LHCN-M2 (cell line): ENCODE measurements at regions not wholly inside any gene's neighbourhood (a gene's known extent, or its start where the extent isn't known, plus 50 kb on each side); places are given as distances from the start of the nearest gene placed in this dataset.

Source experiments
- DNase-seq: peaks from one replicate; pipeline ENCODE4 v3.0.0-alpha.2; 2012; ENCODE audit warnings: low read depth

GRCh38 chr1:81073580-81073979 lies 727.2 kb upstream of the ADGRL2 start:
- no peak for DNase-seq

DNA sequence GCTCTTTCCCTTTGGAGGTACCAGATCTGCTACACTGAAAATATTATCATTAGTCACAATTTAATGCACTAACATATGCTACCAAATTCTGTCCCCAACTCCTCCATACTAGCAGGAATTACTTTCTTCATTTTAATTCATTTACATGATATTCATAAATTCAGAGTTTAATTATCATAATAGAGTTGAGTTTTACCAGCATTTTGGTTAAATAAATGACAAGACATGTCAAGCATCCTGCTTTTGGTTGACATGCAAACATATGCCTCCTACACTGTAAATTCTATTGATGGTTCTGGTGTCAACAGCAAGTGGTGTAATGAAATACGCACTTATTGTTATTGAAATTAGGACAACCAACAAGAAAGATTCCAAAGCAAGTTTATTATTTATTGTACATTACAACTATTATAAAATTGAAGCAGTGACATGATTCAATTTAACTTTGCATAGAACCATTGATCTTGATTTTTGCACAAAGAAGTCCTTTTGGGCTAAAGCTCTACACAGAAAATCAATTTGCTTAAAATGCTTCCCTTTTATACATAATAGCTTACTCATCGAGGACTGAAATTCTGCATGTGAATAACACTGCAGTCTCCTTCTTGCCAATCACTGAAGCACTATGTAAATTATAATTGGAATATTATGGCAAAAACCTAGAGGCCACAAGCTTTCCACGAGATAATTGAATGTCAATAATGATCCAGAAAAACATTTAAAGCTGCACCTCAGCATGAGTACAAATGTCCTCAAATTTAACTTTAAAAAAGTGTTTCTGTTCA lies 728.6 kb upstream of the ADGRL2 start:
- no peak for DNase-seq

GRCh38 chr1:81071072-81071858 lies 729.5 kb upstream of the ADGRL2 start:
- no peak for DNase-seq

- no peak for DNase-seq
These were observed 730.9 kb upstream of the ADGRL2 start for GRCh38 chr1:81069856-81070255.

GRCh38 chr1:81068726-81069125 lies 732.0 kb upstream of the ADGRL2 start:
- no peak for DNase-seq

- DNase-seq, result no peak
These were observed 746.9 kb upstream of the ADGRL2 start for GRCh38 chr1:81053826-81054225.

DNA sequence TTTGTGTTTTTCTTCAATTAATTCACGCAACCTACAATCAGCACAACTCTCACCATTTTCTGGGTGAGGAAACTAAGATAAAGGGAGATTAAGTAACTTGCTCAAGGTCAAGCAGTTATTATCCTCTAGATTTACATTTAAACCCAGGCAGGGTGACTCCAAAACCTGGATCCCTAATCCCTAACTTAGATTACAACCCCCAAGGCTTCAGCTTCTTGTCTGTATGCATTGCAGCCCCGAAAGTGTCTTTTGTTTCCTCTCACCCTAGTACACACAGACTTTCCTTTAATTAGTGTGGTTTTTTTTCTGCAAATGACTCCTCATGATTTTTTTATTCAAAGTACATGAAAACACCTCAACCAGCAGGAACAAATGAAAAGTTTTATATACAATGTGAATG lies 748.6 kb upstream of the ADGRL2 start:
- no peak for DNase-seq

GRCh38 chr1:81050390-81050789 lies 750.3 kb upstream of the ADGRL2 start:
- no peak for DNase-seq

DNA sequence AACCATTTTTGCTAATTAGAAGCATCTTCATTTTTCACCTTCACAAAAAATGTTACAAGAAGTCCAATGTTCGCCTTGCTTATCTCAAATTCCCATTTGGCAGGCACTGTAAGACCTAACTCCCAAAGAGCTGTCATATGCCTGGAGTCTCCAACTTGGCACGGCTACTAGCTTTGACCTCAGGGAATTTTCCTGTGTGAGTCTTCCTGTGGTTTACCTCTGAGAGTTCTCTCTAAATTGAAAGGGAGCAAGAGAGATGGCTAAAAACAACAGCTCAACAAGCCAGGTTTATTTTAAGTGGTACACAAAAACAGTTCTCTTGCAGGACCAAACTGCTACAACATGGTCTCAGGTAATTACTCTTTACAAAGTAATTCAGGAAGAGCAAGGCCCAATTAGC lies 756.0 kb upstream of the ADGRL2 start:
- DNase-seq, result no peak

- DNase-seq, result no peak
These were observed 758.5 kb upstream of the ADGRL2 start for GRCh38 chr1:81042225-81042624.

- no peak for DNase-seq
These were observed 766.4 kb upstream of the ADGRL2 start for GRCh38 chr1:81034291-81034690.

- no peak for DNase-seq
These were observed 767.7 kb upstream of the ADGRL2 start for GRCh38 chr1:81032973-81033425.

DNA sequence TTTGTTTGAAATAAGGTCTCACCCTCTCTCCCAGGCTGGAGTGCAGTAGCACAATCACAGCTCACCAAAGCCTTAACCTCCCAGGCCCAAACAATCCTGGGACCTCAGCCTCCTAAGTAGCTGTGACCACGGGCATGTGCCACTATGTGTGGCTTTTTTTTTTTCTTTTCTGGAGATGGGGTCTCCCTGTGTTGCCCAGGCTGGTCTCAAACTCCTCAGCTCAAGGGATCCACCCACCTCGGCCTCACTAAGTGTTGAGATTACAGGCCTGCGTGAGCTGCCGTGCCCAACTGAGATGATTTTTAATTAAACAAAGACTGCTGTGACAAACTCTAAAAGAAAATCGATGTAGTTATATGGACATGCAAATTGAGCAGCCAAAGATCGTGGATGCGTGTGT lies 768.4 kb upstream of the ADGRL2 start:
- DNase-seq, result no peak

DNA sequence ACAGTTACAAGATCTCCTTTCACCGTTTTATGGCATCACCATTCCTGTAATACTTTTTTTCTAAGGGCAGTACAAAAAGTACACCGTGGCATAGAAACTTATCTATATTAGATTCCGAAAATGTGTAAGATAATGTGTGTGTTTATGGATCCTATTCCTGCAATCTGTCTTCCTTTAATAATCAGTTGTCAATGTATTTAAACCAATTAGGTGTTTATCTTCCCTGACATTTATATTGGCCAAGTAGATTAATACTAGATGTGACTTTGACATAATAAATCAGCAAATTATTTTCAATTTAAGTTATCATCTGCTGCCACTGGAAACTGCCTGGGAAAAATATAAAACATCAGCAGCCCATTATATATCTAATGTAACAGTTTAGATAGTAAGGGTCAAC lies 770.3 kb upstream of the ADGRL2 start:
- no peak for DNase-seq

- no peak for DNase-seq
These were observed 771.5 kb upstream of the ADGRL2 start for GRCh38 chr1:81029266-81029665.

DNA sequence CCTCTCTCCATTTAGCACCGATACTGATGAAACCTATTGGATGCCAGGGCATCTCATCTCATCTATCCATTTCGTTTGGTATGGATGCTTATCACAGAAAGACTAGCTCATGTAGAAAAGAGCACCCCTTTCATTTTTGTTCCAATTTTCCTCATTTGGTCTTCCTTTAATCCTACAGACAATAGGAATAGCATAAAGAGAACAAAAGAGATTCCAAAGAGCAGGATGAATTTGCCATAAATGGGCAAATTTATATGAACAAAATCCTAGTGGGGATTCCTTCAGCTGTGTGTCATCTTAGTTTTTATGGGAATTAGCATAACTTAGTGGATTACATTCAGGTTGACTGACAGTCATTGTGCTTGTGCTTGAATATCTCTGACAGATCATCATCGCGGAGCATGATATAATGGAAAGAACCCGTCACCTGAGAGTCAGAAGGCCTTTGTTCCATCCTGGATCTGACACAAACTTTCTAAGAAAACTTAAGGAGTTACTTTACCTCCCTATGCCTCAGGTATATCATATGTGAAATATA lies 777.5 kb upstream of the ADGRL2 start:
- no peak for DNase-seq

- no peak for DNase-seq
These were observed 779.6 kb upstream of the ADGRL2 start for GRCh38 chr1:81021134-81021533.

GRCh38 chr1:81020506-81020905 lies 780.2 kb upstream of the ADGRL2 start:
- no peak for DNase-seq

DNA sequence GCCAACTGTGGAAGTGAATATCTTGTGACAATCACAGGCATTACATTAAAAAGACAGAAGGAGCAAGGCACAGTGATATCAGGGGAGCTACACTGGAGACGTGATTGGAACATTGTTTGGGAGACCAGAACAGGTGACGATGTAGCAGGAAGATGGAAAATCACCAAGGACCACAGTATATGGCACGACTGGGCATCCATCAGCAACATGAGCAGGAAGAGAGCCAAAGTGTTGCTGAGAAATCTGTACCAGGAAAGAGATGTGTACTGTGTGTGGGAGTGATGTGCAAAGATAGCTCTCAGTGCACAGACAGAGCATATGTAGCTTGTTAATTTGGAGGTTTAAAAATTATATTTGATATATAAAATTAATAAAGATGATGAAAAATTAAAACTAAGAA lies 790.6 kb upstream of the ADGRL2 start:
- DNase-seq, result no peak

- DNase-seq, result no peak
These were observed 792.4 kb upstream of the ADGRL2 start for GRCh38 chr1:81008293-81008692.

GRCh38 chr1:81007024-81007423 lies 793.7 kb upstream of the ADGRL2 start:
- DNase-seq, result no peak

GRCh38 chr1:81006502-81006901 lies 794.2 kb upstream of the ADGRL2 start:
- no peak for DNase-seq

- DNase-seq, result no peak
These were observed 796.7 kb upstream of the ADGRL2 start for GRCh38 chr1:81004011-81004410.
